CD4-positive, alpha-beta T cell (primary cell): ENCODE measurements at regions not wholly inside any gene's neighbourhood (a gene's known extent, or its start where the extent isn't known, plus 50 kb on each side); places are given as distances from the start of the nearest gene placed in this dataset.

Experiments used
- ATAC-seq: fragments of 200-7000 bp; cut with Tn5 transposase; one replicate; pipeline ENCODE4 v1.10.0; 2022; ENCODE audit warnings: mild to moderate bottlenecking; ENCODE audit not compliant: poor library complexity
- CTCF ChIA-PET: fragments of 350-600 bp; sonication (Branson Sonifier 250); formaldehyde crosslinking; loops from one replicate; lab custom pipeline; 2021; ENCODE audit warnings: antibody characterized with exemption, inconsistent platforms; lab: Charles Lee
- POLR2A ChIA-PET: fragments of 350-600 bp; sonication (Branson Sonifier 250); formaldehyde crosslinking; loops from one replicate; lab custom pipeline; 2021; ENCODE audit warnings: antibody characterized with exemption, inconsistent platforms; lab: Charles Lee
- DNase-seq, 14 experiments: peaks; one replicate each; pipeline ENCODE4 v3.0.0-alpha.2; 2013 to 2020; ENCODE audit warnings: mixed read lengths in 2 of 14
- H3K27ac ChIP-seq, 2 donors: one replicate each; pipeline versions ENCODE4 v1.5.1 to v1.7.0; 2013; ENCODE audit warnings: low read length in 2 of 2, low read depth in 1 of 2, mild to moderate bottlenecking in 1 of 2
- H3K27me3 ChIP-seq, 2 experiments: 1 replicate in 1 of 2; 2 replicates in 1 of 2; pipeline versions ENCODE4 v1.6.1 to v1.7.0; 2013; ENCODE audit warnings: low read length in 2 of 2, control low read depth in 1 of 2, mild to moderate bottlenecking in 1 of 2, moderate library complexity in 1 of 2; ENCODE audit not compliant: insufficient read depth in 2 of 2, control insufficient read depth in 1 of 2
- H3K36me3 ChIP-seq: one replicate; pipeline ENCODE4 v1.6.1; 2013; ENCODE audit warnings: low read length, control low read depth; ENCODE audit not compliant: insufficient read depth
- H3K4me1 ChIP-seq: one replicate; pipeline ENCODE4 v1.6.1; 2013; ENCODE audit warnings: low read length, control low read depth; ENCODE audit not compliant: insufficient read depth
- H3K4me3 ChIP-seq: one replicate; pipeline ENCODE4 v1.5.1; 2013; ENCODE audit warnings: mild to moderate bottlenecking, low read length, moderate library complexity
- H3K9me3 ChIP-seq, 2 experiments: 1 replicate in 1 of 2; 2 replicates in 1 of 2; pipeline versions ENCODE4 v1.6.1 to v1.7.0; 2013; ENCODE audit warnings: low read length in 2 of 2, mild to moderate bottlenecking in 2 of 2, control low read depth in 1 of 2, moderate library complexity in 1 of 2; ENCODE audit not compliant: control insufficient read depth in 1 of 2, insufficient read depth in 1 of 2
- H3K27ac Mint-ChIP-seq: one replicate; pipeline ENCODE4 v1.8.0; 2020; ENCODE audit warnings: mixed read lengths
- H3K27me3 Mint-ChIP-seq: one replicate; pipeline ENCODE4 v1.8.0; 2021; ENCODE audit warnings: mixed read lengths
- H3K36me3 Mint-ChIP-seq: one replicate; pipeline ENCODE4 v1.8.0; 2021; ENCODE audit warnings: low read depth, mixed read lengths
- H3K4me1 Mint-ChIP-seq: one replicate; pipeline ENCODE4 v1.8.0; 2021; ENCODE audit warnings: low read depth, mixed read lengths
- H3K4me3 Mint-ChIP-seq: one replicate; pipeline ENCODE4 v1.8.0; 2020; ENCODE audit warnings: mild to moderate bottlenecking, mixed read lengths
- H3K9me3 Mint-ChIP-seq: one replicate; pipeline ENCODE4 v1.8.0; 2020; ENCODE audit warnings: mixed read lengths
- CTCF ChIP-seq: fragments of 200-600 bp; IDR thresholded peaks from one replicate; pipeline ENCODE4 v1.8.0; 2022; ENCODE audit warnings: antibody characterized with exemption, mild to moderate bottlenecking
- intact Hi-C, 2 experiments: fragments of 100-400 bp; cut with DNase I in 1 of 2; cut with micrococcal nuclease in 1 of 2; formaldehyde crosslinking; loops; one replicate each; pipeline versions ENCODE4 v1.15.1 to v1.9.0; 2023 to 2025; cut with DNase I, micrococcal nuclease

GRCh38 chr11:127815331-127815730 lies 772.0 kb downstream of the ETS1 start:
- POLR2A ChIA-PET, result no interaction called here
- no peaks in the 10 kb centered on the region for H3K9me3 Mint-ChIP-seq
- H3K27me3 Mint-ChIP-seq, result peaks cover 25% of the 10 kb centered on the region
- intact Hi-C loops, result no loop called here
- H3K27ac Mint-ChIP-seq, result no peak overlapping the region
- Histone ChIP-seq H3K9me3 (no peaks in the 10 kb centered on the region), H3K4me3 (no peak overlapping the region), H3K27ac (no peak overlapping the region), H3K36me3 (no peaks in the 10 kb centered on the region), H3K27me3 (no peaks in the 10 kb centered on the region), H3K4me1 (no peaks in the 10 kb centered on the region)
- CTCF ChIA-PET, result no interaction called here
- no peak for TF ChIP-seq CTCF
- ATAC-seq (no peak), DNase-seq (no peak)
- H3K36me3 Mint-ChIP-seq, result no peaks in the 10 kb centered on the region
- H3K4me3 Mint-ChIP-seq, result no peak overlapping the region
- H3K4me1 Mint-ChIP-seq, result no peaks in the 10 kb centered on the region

GRCh38 chr11:127806501-127806900 lies 780.9 kb downstream of the ETS1 start:
- ChIA-PET POLR2A (no interaction called here), CTCF (interaction anchor here (1.4 kb wide), 1 partner anchor 11 kb away, joined by 3 read pairs; no protein-coding TSS in a partner anchor)
- TF ChIP-seq CTCF, result no peak
- DNase-seq (no peak), ATAC-seq (no peak)
- no peaks in the 10 kb centered on the region for H3K27me3 ChIP-seq
- H3K9me3 Mint-ChIP-seq, result no peaks in the 10 kb centered on the region
- H3K36me3 Mint-ChIP-seq, result no peaks in the 10 kb centered on the region
- no peaks in the 10 kb centered on the region for H3K4me1 Mint-ChIP-seq
- no peaks in the 10 kb centered on the region for H3K36me3 ChIP-seq
- no peak overlapping the region for H3K4me3 Mint-ChIP-seq
- H3K4me1 ChIP-seq, result no peaks in the 10 kb centered on the region
- H3K27ac Mint-ChIP-seq, result no peak overlapping the region
- no peak overlapping the region for H3K4me3 ChIP-seq
- H3K27ac ChIP-seq, result no peak overlapping the region
- H3K9me3 ChIP-seq, result no peaks in the 10 kb centered on the region
- intact Hi-C loops, result no loop called here
- H3K27me3 Mint-ChIP-seq, result peaks cover 17% of the 10 kb centered on the region

GRCh38 chr11:127805771-127806170 lies 781.6 kb downstream of the ETS1 start:
- Mint-ChIP-seq H3K4me1 (no peaks in the 10 kb centered on the region), H3K4me3 (no peak overlapping the region), H3K36me3 (no peaks in the 10 kb centered on the region), H3K27me3 (peaks cover 9% of the 10 kb centered on the region), H3K27ac (no peak overlapping the region), H3K9me3 (no peaks in the 10 kb centered on the region)
- ChIA-PET CTCF (no interaction called here), POLR2A (no interaction called here)
- Histone ChIP-seq H3K9me3 (no peaks in the 10 kb centered on the region), H3K27ac (no peak overlapping the region), H3K4me1 (no peaks in the 10 kb centered on the region), H3K36me3 (no peaks in the 10 kb centered on the region), H3K4me3 (no peak overlapping the region), H3K27me3 (no peaks in the 10 kb centered on the region)
- DNase-seq (no peak), ATAC-seq (no peak)
- TF ChIP-seq CTCF, result no peak
- intact Hi-C loops, result no loop called here
